H1 (cell line): ENCODE measurements at regions not wholly inside any gene's neighbourhood (a gene's known extent, or its start where the extent isn't known, plus 50 kb on each side); places are given as distances from the start of the nearest gene placed in this dataset.

Experiments
- ATF2 ChIP-seq: IDR thresholded peaks from 2 replicates; pipeline ENCODE4 v1.6.1; 2012; ENCODE audit warnings: low read length, inconsistent platforms
- FOSL1 ChIP-seq: IDR thresholded peaks from 2 replicates; pipeline ENCODE4 v1.6.1; 2011; ENCODE audit warnings: mild to moderate bottlenecking, low read depth, low read length, moderate library complexity; ENCODE audit not compliant: insufficient read depth
- GABPA ChIP-seq: IDR thresholded peaks from 2 replicates; pipeline ENCODE4 v1.6.1; 2011; ENCODE audit warnings: mild to moderate bottlenecking, low read length, moderate library complexity, borderline replicate concordance; ENCODE audit not compliant: insufficient read depth
- GTF2F1 ChIP-seq: IDR thresholded peaks from 2 replicates; pipeline ENCODE4 v1.6.1; 2012; ENCODE audit warnings: low read depth, low read length, improper control_type of control experiment, borderline replicate concordance
- JUND ChIP-seq: IDR thresholded peaks from 2 replicates; pipeline ENCODE4 v1.6.1; 2011; ENCODE audit warnings: mild to moderate bottlenecking, improper control_type of control experiment, low read length
- POLR2A ChIP-seq, 2 experiments: IDR thresholded peaks; 1 replicate in 1 of 2; 2 replicates in 1 of 2; pipeline ENCODE4 v1.6.1; 2011; ENCODE audit warnings: low read depth in 2 of 2, low read length in 2 of 2, mild to moderate bottlenecking in 2 of 2; ENCODE audit errors: control extremely low read depth in 1 of 2
- POLR2AphosphoS5 ChIP-seq: IDR thresholded peaks from 2 replicates; pipeline ENCODE4 v1.6.1; 2011; ENCODE audit warnings: low read depth, low read length
- RFX5 ChIP-seq: IDR thresholded peaks from 2 replicates; pipeline ENCODE4 v1.6.1; 2011; ENCODE audit warnings: low read depth, low read length, improper control_type of control experiment, borderline replicate concordance
- SIN3A ChIP-seq, 2 experiments: IDR thresholded peaks in 1 of 2; conservative IDR thresholded peaks in 1 of 2; 2 replicates each; pipeline ENCODE4 v1.6.1; 2011 to 2012; ENCODE audit warnings: low read length in 2 of 2, improper control_type of control experiment in 1 of 2, low read depth in 1 of 2, mild to moderate bottlenecking in 1 of 2
- TAF1 ChIP-seq: IDR thresholded peaks from 2 replicates; pipeline ENCODE4 v1.6.1; 2011; ENCODE audit warnings: mild to moderate bottlenecking, low read depth, low read length
- TF ChIP-seq, protein P1 (sequence below), 3 experiments: IDR thresholded peaks; 1 replicate in 2 of 3; 2 replicates in 1 of 3; pipeline versions ENCODE4 v1.5.1 to v1.6.1; 2011; ENCODE audit warnings: low read length in 3 of 3, mild to moderate bottlenecking in 3 of 3, inconsistent platforms in 2 of 3, low read depth in 1 of 3, moderate library complexity in 1 of 3; ENCODE audit not compliant: insufficient read depth in 1 of 3; ENCODE audit errors: control extremely low read depth in 1 of 3

GRCh38 chr6:21739838-21740237, 146.3 kb downstream of the SOX4 start:
- TF ChIP-seq, protein P1, sequence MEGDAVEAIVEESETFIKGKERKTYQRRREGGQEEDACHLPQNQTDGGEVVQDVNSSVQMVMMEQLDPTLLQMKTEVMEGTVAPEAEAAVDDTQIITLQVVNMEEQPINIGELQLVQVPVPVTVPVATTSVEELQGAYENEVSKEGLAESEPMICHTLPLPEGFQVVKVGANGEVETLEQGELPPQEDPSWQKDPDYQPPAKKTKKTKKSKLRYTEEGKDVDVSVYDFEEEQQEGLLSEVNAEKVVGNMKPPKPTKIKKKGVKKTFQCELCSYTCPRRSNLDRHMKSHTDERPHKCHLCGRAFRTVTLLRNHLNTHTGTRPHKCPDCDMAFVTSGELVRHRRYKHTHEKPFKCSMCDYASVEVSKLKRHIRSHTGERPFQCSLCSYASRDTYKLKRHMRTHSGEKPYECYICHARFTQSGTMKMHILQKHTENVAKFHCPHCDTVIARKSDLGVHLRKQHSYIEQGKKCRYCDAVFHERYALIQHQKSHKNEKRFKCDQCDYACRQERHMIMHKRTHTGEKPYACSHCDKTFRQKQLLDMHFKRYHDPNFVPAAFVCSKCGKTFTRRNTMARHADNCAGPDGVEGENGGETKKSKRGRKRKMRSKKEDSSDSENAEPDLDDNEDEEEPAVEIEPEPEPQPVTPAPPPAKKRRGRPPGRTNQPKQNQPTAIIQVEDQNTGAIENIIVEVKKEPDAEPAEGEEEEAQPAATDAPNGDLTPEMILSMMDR (IDR thresholded peaks at IDR 0.05; ENCODE audit: control extremely low read depth in 1 of 3, insufficient read depth in 1 of 3, low read depth in 1 of 3, low read length in 3 of 3), result no peak
- no peak for TF ChIP-seq FOSL1
- no peak for TF ChIP-seq RFX5
- TF ChIP-seq ATF2, result no peak
- no peak for TF ChIP-seq SIN3A (conservative IDR thresholded peaks at IDR 0.05 in 1 of 2, IDR thresholded peaks at IDR 0.05 in 1 of 2; ENCODE audit: low read depth in 1 of 2, low read length in 2 of 2)
- no peak for TF ChIP-seq TAF1
- TF ChIP-seq POLR2A (IDR thresholded peaks at IDR 0.05; ENCODE audit: control extremely low read depth in 1 of 2, low read depth in 2 of 2, low read length in 2 of 2), result no peak
- no peak for TF ChIP-seq POLR2AphosphoS5
- no peak for TF ChIP-seq JUND
- TF ChIP-seq GTF2F1, result no peak
- no peak for TF ChIP-seq GABPA
